Liver (tissue), 8 donors: ENCODE measurements at regions not wholly inside any gene's neighbourhood (a gene's known extent, or its start where the extent isn't known, plus 50 kb on each side); places are given as distances from the start of the nearest gene placed in this dataset.

ENCODE experiments used
- DNase-seq: peaks from one replicate; pipeline ENCODE4 v3.0.0-alpha.2; 2017; ENCODE audit warnings: low spot score
- H3K27ac ChIP-seq, 2 donors: one replicate each; pipeline ENCODE4 v1.7.0; 2013; ENCODE audit warnings: inconsistent platforms in 2 of 2, low read length in 2 of 2, control low read depth in 1 of 2, low read depth in 1 of 2, mild to moderate bottlenecking in 1 of 2
- H3K27me3 ChIP-seq, 4 donors: one replicate each; pipeline versions ENCODE4 v1.6.1 to v1.7.0; 2013; ENCODE audit warnings: low read length in 3 of 4, inconsistent platforms in 1 of 4, mild to moderate bottlenecking in 1 of 4, moderate library complexity in 1 of 4; ENCODE audit not compliant: control insufficient read depth in 4 of 4, insufficient read depth in 4 of 4
- H3K36me3 ChIP-seq, 4 donors: one replicate each; pipeline versions ENCODE4 v1.6.1 to v1.7.0; 2013; ENCODE audit warnings: low read length in 3 of 4, mild to moderate bottlenecking in 3 of 4, low read depth in 1 of 4, moderate library complexity in 1 of 4; ENCODE audit not compliant: control insufficient read depth in 4 of 4, insufficient read depth in 3 of 4
- H3K4me1 ChIP-seq, 4 donors: one replicate each; pipeline versions ENCODE4 v1.6.1 to v1.7.0; 2013; ENCODE audit warnings: low read length in 3 of 4, mild to moderate bottlenecking in 3 of 4, moderate library complexity in 1 of 4; ENCODE audit not compliant: control insufficient read depth in 4 of 4, insufficient read depth in 4 of 4
- H3K4me3 ChIP-seq, 3 donors: one replicate each; pipeline versions ENCODE4 v1.6.1 to v1.7.0; 2013; ENCODE audit warnings: low read length in 3 of 3, control low read depth in 1 of 3, low read depth in 1 of 3, mild to moderate bottlenecking in 1 of 3
- H3K9ac ChIP-seq, 2 donors: one replicate each; pipeline ENCODE4 v1.7.0; 2013; ENCODE audit warnings: low read length in 2 of 2, mild to moderate bottlenecking in 2 of 2, moderate library complexity in 2 of 2, control low read depth in 1 of 2, low read depth in 1 of 2
- H3K9me3 ChIP-seq, 4 donors: one replicate each; pipeline versions ENCODE4 v1.6.1 to v1.7.0; 2013; ENCODE audit warnings: low read length in 3 of 4; ENCODE audit not compliant: control insufficient read depth in 4 of 4
- ATF3 ChIP-seq: IDR thresholded peaks from 2 replicates; pipeline ENCODE4 v1.6.1; 2016; ENCODE audit warnings: antibody characterized with exemption
- CTCF ChIP-seq: fragments of 150-350 bp; IDR thresholded peaks from 2 replicates; pipeline ENCODE4 v1.5.1; 2017; ENCODE audit warnings: improper control_type of control experiment, low read depth, low read length; ENCODE audit not compliant: missing input control
- EGR1 ChIP-seq, 2 donors: IDR thresholded peaks; 2 replicates each; pipeline ENCODE4 v1.6.1; 2016 to 2018; ENCODE audit warnings: antibody characterized with exemption in 2 of 2, low read depth in 2 of 2
- FOXA1 ChIP-seq: IDR thresholded peaks from 2 replicates; pipeline ENCODE4 v1.6.1; 2016; ENCODE audit warnings: antibody characterized with exemption
- FOXA2 ChIP-seq: IDR thresholded peaks from 2 replicates; pipeline ENCODE4 v1.6.1; 2016; ENCODE audit warnings: antibody characterized with exemption
- GABPA ChIP-seq, 2 donors: IDR thresholded peaks in 1 of 2; conservative IDR thresholded peaks in 1 of 2; 2 replicates each; pipeline ENCODE4 v1.6.1; 2016; ENCODE audit warnings: antibody characterized with exemption in 2 of 2, mild to moderate bottlenecking in 1 of 2, moderate library complexity in 1 of 2
- HNF4G ChIP-seq: IDR thresholded peaks from 2 replicates; pipeline ENCODE4 v1.6.1; 2016; ENCODE audit warnings: antibody characterized with exemption
- JUND ChIP-seq, 2 donors: IDR thresholded peaks; 2 replicates each; pipeline ENCODE4 v1.6.1; 2016; ENCODE audit warnings: antibody characterized with exemption in 2 of 2
- MAX ChIP-seq: IDR thresholded peaks from 2 replicates; pipeline ENCODE4 v1.6.1; 2016; ENCODE audit warnings: antibody characterized with exemption
- NR2F2 ChIP-seq: IDR thresholded peaks from 2 replicates; pipeline ENCODE4 v1.6.1; 2016; ENCODE audit warnings: antibody characterized with exemption
- RXRA ChIP-seq, 2 donors: IDR thresholded peaks; 2 replicates each; pipeline ENCODE4 v1.6.1; 2017 to 2018; ENCODE audit warnings: antibody characterized with exemption in 2 of 2, mild to moderate bottlenecking in 1 of 2
- SP1 ChIP-seq: IDR thresholded peaks from 2 replicates; pipeline ENCODE4 v1.6.1; 2018; ENCODE audit warnings: antibody characterized with exemption, mild to moderate bottlenecking
- TAF1 ChIP-seq: conservative IDR thresholded peaks from 2 replicates; pipeline ENCODE4 v1.6.1; 2016; ENCODE audit warnings: antibody characterized with exemption, mild to moderate bottlenecking
- YY1 ChIP-seq: IDR thresholded peaks from 2 replicates; pipeline ENCODE4 v1.6.1; 2016; ENCODE audit warnings: antibody characterized with exemption, mild to moderate bottlenecking
- ZBTB33 ChIP-seq: IDR thresholded peaks from 2 replicates; pipeline ENCODE4 v1.6.1; 2016; ENCODE audit warnings: antibody characterized with exemption
- WGBS: extraction: QIAGEN DNeasy Blood & Tissue Kit; methylation state at CpG from one replicate; pipeline ENCODE4 v1.1.7; 2013; 5-methylcytosine and 5-hydroxymethylcytosine counted together
- TF ChIP-seq, protein P1 (sequence below): IDR thresholded peaks from 2 replicates; pipeline ENCODE4 v1.6.1; 2016; ENCODE audit warnings: antibody characterized with exemption, mild to moderate bottlenecking
- donor health status: healthy.
- donor health status: healthy.
- donor health status: healthy.
- donor health status: healthy.
- donor health status: healthy.

GRCh38 chr5:1687301-1687970, 112.2 kb downstream of the MRPL36 start:
- Histone ChIP-seq H3K4me3 (no peak overlapping the region), H3K9me3 (no peaks in the 10 kb centered on the region), H3K27ac (no peak overlapping the region), H3K4me1 (no peaks in the 10 kb centered on the region), H3K36me3 (no peaks in the 10 kb centered on the region), H3K27me3 (peaks cover 0 to 8% (median 0%) of the 10 kb centered on the region in 4 donors), H3K9ac (no peak overlapping the region)
- TF ChIP-seq JUND (IDR thresholded peaks at IDR 0.05) (no peak), SP1 (no peak), FOXA1 (no peak), NR2F2 (no peak), EGR1 (IDR thresholded peaks at IDR 0.05; ENCODE audit: low read depth in 2 of 2) (no peak), GABPA (IDR thresholded peaks at IDR 0.05 in 1 of 2, conservative IDR thresholded peaks at IDR 0.05 in 1 of 2) (no peak), HNF4G (no peak), FOXA2 (no peak), YY1 (no peak), ZBTB33 (no peak), TAF1 (no peak), CTCF (no peak), MAX (no peak), RXRA (IDR thresholded peaks at IDR 0.05) (no peak), ATF3 (no peak)
- TF ChIP-seq, protein P1, sequence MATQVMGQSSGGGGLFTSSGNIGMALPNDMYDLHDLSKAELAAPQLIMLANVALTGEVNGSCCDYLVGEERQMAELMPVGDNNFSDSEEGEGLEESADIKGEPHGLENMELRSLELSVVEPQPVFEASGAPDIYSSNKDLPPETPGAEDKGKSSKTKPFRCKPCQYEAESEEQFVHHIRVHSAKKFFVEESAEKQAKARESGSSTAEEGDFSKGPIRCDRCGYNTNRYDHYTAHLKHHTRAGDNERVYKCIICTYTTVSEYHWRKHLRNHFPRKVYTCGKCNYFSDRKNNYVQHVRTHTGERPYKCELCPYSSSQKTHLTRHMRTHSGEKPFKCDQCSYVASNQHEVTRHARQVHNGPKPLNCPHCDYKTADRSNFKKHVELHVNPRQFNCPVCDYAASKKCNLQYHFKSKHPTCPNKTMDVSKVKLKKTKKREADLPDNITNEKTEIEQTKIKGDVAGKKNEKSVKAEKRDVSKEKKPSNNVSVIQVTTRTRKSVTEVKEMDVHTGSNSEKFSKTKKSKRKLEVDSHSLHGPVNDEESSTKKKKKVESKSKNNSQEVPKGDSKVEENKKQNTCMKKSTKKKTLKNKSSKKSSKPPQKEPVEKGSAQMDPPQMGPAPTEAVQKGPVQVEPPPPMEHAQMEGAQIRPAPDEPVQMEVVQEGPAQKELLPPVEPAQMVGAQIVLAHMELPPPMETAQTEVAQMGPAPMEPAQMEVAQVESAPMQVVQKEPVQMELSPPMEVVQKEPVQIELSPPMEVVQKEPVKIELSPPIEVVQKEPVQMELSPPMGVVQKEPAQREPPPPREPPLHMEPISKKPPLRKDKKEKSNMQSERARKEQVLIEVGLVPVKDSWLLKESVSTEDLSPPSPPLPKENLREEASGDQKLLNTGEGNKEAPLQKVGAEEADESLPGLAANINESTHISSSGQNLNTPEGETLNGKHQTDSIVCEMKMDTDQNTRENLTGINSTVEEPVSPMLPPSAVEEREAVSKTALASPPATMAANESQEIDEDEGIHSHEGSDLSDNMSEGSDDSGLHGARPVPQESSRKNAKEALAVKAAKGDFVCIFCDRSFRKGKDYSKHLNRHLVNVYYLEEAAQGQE: no peak
- DNase-seq: no peak
- 75% methylated on average over 13 of the region's 13 CpGs for WGBS
